Vagina (tissue), 2 donors: ENCODE measurements at regions not wholly inside any gene's neighbourhood (a gene's known extent, or its start where the extent isn't known, plus 50 kb on each side); places are given as distances from the start of the nearest gene placed in this dataset.
"Not testable (repeated sequence)": the region's sequence is repeated elsewhere in the genome, so short reads cannot be mapped to it uniquely, and the experiment has no call there.

Experiments
- DNase-seq, 2 donors: peaks; one replicate each; pipeline ENCODE4 v3.0.0-alpha.2; 2017; ENCODE audit errors: extremely low spot score in 2 of 2
- H3K27ac ChIP-seq: fragments of 200-600 bp; sonication (generic); one replicate; pipeline ENCODE4 v1.5.1; 2019
- H3K27me3 ChIP-seq: fragments of 200-600 bp; sonication (generic); one replicate; pipeline ENCODE4 v1.5.1; 2019
- H3K36me3 ChIP-seq, 2 donors: fragments of 200-600 bp; sonication (generic); one replicate each; pipeline ENCODE4 v1.5.1; 2017 to 2019
- H3K4me1 ChIP-seq: fragments of 200-600 bp; sonication (generic); one replicate; pipeline ENCODE4 v1.5.1; 2019
- H3K4me3 ChIP-seq, 2 donors: fragments of 200-600 bp; sonication (generic); 1 replicate in 1 of 2; 2 replicates in 1 of 2; pipeline ENCODE4 v1.5.1; 2016 to 2019
- H3K9me3 ChIP-seq: fragments of 200-600 bp; sonication (generic); one replicate; pipeline ENCODE4 v1.5.1; 2019
- intact Hi-C: fragments of 100-400 bp; cut with DNase I; formaldehyde crosslinking; loops from one replicate; pipeline ENCODE4 v1.15.1; 2023

DNA sequence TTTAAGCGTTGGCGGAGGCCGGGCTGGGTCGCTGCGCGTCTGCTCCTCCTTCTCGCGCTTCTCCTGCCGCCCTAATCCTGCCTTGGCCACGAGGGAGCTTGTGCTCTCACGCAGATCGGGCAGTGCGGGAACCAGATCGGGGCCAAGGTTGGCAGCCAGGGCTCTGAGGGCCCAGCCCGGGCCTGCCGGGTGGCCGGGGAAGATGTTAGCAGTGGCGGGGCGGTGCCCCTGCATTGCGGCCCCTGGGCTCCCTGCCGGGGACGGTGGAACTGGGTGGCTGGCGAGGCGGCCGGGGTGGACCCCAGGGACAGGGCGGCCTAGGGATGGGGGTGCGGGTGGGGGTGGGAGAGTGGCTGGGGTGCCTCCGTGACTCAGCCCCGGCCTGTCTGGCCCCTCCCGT, 297.4 kb downstream of the CACNA1B start:
- H3K27me3 ChIP-seq, H3K36me3 ChIP-seq, H3K4me3 ChIP-seq, H3K9me3 ChIP-seq, H3K27ac ChIP-seq, DNase-seq, intact Hi-C loops, H3K4me1 ChIP-seq: not testable (repeated sequence)

DNA sequence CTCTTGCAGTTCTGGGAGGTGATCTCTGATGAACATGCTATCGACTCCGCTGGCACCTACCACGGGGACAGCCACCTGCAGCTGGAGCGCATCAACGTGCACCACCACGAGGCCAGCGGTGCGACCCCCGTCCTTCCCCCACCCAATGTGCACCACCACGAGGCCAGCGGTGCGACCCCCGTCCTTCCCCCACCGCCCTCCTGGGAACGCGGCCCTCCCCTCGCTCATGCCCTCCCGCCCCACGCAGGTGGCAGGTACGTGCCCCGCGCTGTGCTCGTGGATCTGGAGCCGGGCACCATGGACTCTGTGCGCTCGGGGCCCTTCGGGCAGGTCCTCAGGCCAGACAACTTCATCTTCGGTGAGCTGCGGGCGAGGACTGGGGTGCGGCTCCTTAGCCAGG, 297.8 kb downstream of the CACNA1B start:
- intact Hi-C loops, H3K9me3 ChIP-seq, H3K27me3 ChIP-seq, H3K4me1 ChIP-seq, H3K4me3 ChIP-seq, H3K36me3 ChIP-seq, DNase-seq, H3K27ac ChIP-seq: not testable (repeated sequence)

DNA sequence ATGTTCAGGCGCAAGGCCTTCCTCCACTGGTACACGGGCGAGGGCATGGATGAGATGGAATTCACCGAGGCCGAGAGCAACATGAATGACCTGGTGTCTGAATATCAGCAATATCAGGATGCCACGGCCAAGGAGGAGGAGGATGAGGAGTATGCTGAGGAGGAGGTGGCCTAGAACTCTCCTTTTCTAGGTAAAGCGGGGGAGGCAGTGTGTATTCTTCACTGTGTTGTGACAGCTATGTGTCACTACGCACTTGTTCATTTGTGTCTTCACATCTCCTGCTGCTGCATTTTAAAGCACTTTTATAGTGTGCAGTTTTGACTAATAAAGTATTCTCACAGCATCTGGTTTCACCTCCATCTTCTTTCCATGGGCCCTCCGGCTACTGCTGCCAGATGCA, 299.5 kb downstream of the CACNA1B start:
- H3K27ac ChIP-seq, H3K27me3 ChIP-seq, DNase-seq, intact Hi-C loops, H3K9me3 ChIP-seq, H3K36me3 ChIP-seq, H3K4me3 ChIP-seq, H3K4me1 ChIP-seq: not testable (repeated sequence)

DNA sequence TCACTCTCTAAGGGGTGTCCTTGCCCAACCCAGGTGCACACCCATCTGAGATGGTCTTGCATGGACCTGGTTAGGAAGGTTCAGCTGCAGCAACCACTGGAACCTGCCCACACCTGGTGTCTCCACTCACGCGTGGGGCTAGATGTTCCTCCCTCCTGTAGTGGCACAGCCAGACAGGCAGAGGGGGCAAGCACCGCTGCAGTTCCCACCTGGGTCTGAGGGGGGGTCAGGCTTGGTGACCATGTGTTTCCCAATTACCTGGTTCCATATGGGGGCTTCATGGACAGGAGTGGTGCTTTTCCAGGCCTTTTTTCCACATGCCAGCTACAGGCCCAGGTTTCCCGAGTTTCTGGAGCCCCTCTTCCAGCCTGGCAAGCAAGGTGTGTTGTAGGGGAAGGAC, 301.4 kb downstream of the CACNA1B start:
- not testable (repeated sequence) for DNase-seq, H3K4me1 ChIP-seq, H3K36me3 ChIP-seq

DNA sequence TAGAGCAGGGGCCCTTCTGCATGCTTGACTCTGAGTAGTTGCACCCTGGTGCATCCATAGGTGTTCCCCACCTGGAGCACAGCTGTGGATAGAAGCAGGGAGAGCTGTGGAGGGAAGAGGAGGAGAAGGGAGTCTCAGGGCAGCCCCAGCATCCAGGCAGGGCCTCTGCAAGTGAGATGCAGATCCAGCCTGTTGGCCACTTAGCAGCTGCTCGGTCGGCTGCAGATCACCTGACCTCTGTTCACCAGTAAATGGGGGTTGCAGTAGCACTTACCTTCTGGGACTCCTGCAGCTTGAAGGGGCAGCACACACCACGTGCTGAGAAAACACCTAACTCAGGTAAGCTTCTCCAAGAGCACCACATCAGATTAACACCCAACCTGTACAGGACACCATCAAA, 302.1 kb downstream of the CACNA1B start:
- H3K27me3 ChIP-seq, intact Hi-C loops, H3K4me3 ChIP-seq: not testable (repeated sequence)

More for the DNA sequence above, 301.4 kb downstream of the CACNA1B start:
- H3K4me3 ChIP-seq, H3K27ac ChIP-seq, H3K9me3 ChIP-seq, H3K27me3 ChIP-seq, intact Hi-C loops: not testable (repeated sequence)

DNA sequence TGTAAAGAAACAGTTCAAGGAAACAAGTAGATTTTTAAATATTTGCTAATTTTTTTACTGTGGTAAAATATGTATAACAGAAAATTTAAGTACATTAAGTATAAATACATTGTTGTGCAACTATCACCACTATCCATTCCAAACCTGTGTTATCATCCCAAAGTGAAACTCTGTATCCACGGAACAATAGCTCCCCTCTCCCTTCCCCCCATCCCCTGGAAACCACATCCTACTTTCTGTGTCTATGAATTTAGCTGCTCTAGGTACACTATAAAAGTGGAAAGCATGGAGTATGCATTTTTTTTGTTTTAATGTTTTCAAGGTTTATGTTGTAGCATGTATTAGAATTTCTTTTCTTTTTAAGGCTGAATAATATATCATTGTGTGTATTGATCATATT, 304.4 kb downstream of the CACNA1B start:
- intact Hi-C loops, H3K27ac ChIP-seq, H3K4me1 ChIP-seq: not testable (repeated sequence)

More for the DNA sequence above, 302.1 kb downstream of the CACNA1B start:
- H3K9me3 ChIP-seq, DNase-seq, H3K4me1 ChIP-seq, H3K36me3 ChIP-seq, H3K27ac ChIP-seq: not testable (repeated sequence)

DNA sequence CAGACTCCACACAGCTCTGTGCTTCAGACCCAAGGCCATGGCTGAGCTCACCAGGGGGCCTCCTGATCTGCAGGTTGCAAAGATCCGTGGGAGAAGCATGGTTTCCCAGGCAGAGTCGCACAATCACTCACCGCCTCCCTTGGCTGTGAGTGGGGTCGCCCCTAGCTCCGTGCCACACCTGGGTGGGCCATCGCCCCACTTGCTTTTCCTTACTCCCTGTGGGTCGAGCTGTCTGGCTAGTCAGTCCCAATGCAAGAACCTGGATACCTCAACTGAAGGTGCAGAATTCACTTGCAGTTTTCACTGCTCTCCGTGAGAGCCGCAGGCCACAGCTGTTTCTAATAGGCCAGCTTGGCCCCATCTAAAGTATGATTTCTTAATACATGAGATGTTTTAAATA, 319.6 kb downstream of the CACNA1B start:
- intact Hi-C loops, H3K4me3 ChIP-seq, H3K27ac ChIP-seq, H3K4me1 ChIP-seq, H3K27me3 ChIP-seq, H3K36me3 ChIP-seq, H3K9me3 ChIP-seq: not testable (repeated sequence)
- peak in 1 of 2 donors; percentile 28 for DNase-seq

More for the DNA sequence above, 304.4 kb downstream of the CACNA1B start:
- not testable (repeated sequence) for H3K27me3 ChIP-seq, H3K9me3 ChIP-seq, H3K36me3 ChIP-seq, DNase-seq, H3K4me3 ChIP-seq

DNA sequence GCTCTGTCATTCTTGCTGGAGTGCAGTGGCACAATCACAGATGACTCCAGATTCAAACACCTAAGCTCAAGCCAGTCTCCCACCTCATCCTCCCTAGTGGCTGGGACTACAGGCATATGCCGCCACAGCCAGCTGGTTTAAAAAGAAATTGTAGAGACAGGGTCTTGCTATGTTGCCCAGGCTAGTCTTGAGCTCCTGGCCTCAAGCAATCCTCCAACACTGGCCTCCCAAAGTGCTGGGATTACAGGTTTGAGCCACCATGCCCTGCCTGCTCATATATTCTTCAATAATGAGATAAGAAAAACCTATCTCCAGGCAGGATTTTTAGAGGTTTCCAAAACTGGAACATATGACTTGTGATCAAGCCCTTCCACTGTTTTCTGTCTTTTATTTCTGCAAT, 321.4 kb downstream of the CACNA1B start:
- DNase-seq: peak in 1 of 2 donors; percentile 22
- H3K4me1 ChIP-seq, H3K27ac ChIP-seq, intact Hi-C loops, H3K36me3 ChIP-seq, H3K4me3 ChIP-seq, H3K9me3 ChIP-seq, H3K27me3 ChIP-seq: not testable (repeated sequence)

DNA sequence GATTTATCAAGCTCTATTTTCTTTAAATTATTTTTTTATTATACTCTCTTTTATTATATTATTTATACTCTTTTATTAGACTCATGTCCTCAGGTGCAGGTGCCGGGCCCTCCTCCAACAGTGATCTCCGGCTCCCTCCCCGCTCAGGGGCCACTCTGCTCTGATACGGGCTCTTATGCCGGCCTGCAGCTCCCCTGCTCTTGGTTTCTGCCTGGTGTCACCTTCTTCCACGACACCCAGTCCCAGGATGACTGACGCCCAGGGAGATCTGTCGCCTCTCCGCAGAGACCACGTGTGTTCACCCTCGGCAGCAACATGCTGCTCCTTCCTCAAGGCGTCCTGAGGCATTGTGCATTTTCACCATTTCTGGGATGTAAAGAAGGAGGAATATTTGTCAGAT, 322.3 kb downstream of the CACNA1B start:
- intact Hi-C loops, H3K4me1 ChIP-seq, H3K36me3 ChIP-seq, H3K27ac ChIP-seq, H3K4me3 ChIP-seq, H3K9me3 ChIP-seq, H3K27me3 ChIP-seq, DNase-seq: not testable (repeated sequence)

DNA sequence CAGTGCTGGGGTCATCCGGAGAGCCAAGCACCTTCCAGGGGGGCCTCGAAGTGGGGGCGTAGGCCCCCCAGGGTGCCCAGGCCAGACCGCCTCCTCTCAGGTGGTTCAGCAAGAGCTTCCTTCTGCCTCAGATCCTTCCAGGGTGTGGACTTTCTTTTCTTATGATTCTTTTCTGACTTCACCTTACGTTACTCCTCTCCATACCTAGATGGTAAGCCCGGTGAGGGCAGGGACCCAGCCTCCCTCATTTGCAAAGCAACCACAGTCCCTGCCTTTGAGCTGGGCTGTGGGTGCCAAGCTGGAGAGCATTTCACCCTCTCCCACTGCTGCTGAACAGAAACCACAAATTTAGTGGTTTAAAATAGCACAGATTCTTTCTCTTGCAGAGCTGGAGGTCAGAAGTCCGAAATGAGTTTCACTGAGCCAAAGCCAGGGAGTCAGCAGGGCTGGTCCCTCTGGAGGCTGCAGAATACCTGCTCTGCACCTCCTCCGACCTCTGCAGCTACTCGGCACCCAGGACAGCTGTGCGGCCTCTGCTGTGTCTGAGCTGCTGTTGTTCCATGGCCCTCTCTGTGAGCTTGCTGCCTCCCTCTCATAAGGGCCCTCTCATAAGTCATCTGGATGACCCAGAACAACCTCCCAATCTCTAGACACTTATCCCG, 323.0 kb downstream of the CACNA1B start:
- intact Hi-C loops, H3K36me3 ChIP-seq, H3K9me3 ChIP-seq, H3K4me1 ChIP-seq, H3K4me3 ChIP-seq, H3K27me3 ChIP-seq, H3K27ac ChIP-seq: not testable (repeated sequence)
- DNase-seq: peak in 1 of 2 donors; percentile 2

DNA sequence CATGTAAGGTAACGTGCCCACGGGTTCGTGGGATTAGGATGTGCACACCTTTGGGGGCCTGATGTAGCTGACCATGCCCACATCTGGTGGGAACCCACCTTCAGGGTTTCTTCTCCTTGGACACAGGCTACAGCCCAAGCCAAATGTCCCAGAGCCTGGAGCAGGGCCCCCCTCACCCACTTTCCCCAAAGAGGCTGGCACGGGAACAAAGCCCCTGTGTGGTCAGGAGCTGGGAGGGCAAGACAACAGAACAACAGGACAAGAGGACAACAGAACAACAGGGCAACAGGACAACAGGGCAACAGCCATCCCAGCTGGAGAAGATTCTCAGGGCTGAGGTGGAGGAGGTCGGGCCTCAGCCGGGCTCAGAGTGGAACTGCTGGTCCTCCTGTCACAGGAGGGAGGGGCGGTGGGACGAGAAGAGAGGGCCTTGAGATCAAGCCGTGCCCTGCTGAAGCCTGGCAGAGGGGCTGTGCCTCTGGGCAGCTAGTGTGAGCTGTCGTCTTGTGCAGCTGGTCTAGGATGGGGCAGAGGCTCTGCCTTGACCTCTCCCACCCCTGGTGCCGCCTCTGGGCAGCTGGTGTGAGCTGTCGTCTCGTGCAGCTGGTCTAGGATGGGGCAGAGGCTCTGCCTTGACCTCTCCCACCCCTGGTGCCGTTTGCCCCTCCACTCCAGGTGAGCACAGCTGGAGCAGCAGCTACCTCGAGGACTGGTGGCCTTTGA, 323.7 kb downstream of the CACNA1B start:
- H3K4me3 ChIP-seq, H3K9me3 ChIP-seq, intact Hi-C loops, H3K36me3 ChIP-seq, H3K4me1 ChIP-seq, H3K27me3 ChIP-seq, H3K27ac ChIP-seq: not testable (repeated sequence)
- peak in 1 of 2 donors; percentile 7 for DNase-seq

DNA sequence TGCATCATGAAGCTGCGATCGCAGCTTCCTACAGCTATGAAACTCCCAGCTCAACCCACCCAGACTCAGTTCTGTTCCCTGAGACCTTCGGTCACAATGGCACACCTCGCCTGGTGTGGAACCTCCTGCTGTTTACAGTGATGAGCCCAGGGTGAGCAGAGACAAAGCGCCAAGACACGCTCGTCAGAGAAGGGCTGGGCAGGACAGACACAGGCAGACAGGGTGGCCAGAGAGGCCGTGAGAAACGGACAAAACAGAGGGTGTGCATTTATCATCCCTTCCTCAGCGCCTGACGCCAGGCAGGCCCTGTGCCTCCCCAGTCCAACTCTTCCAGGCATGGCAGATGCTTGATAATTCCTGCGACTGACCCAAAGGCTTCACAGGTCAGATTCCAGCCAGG, 324.5 kb downstream of the CACNA1B start:
- H3K27me3 ChIP-seq, intact Hi-C loops, H3K9me3 ChIP-seq, H3K27ac ChIP-seq, H3K36me3 ChIP-seq, DNase-seq, H3K4me1 ChIP-seq, H3K4me3 ChIP-seq: not testable (repeated sequence)

DNA sequence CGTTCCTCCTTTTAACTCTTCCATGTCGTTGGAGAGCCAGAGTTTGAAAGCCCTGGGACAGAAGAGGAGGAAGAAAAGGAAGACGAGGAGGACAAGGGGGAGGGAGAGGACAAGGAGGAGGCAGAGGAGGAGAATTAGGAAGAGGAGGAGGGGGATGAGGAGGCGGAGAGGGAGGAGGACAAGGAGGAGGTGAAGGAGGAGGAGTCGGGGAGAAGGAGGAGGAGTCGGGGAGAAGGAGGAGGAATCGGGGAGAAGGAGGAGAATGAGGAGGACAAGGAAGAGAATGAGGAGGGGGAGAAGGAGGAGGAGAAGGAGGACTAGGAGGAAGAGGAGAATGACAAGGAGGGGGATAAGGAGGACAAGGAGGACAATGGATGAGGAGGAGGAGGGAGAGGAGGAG, 325.7 kb downstream of the CACNA1B start:
- H3K4me1 ChIP-seq, intact Hi-C loops, H3K9me3 ChIP-seq, H3K27ac ChIP-seq, H3K27me3 ChIP-seq, H3K36me3 ChIP-seq, H3K4me3 ChIP-seq: not testable (repeated sequence)
- DNase-seq: peak in 1 of 2 donors; percentile 49

DNA sequence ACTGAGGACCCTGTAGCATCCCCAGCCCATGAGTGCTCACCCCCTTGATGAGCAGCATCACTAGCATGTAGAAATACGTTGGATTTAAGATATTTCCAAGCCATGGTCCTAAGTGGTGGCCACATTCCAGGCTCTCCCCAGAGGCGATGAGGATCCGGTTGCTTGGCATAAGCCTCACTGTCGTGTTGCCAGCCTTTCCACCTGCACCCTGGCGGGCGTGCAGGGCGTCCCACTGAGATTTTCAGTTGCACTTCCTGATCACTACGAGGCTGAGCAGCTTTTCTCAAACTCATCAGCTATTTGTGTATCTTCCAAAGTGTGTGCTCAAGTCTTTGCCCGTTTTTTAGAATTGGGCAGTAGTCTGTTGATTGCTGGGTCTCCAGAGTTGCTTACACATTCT, 326.3 kb downstream of the CACNA1B start:
- DNase-seq, intact Hi-C loops, H3K27me3 ChIP-seq, H3K9me3 ChIP-seq, H3K27ac ChIP-seq, H3K4me1 ChIP-seq, H3K36me3 ChIP-seq, H3K4me3 ChIP-seq: not testable (repeated sequence)
